ACHN (cell line): ENCODE measurements at regions not wholly inside any gene's neighbourhood (a gene's known extent, or its start where the extent isn't known, plus 50 kb on each side); places are given as distances from the start of the nearest gene placed in this dataset.
"Not testable (repeated sequence)": the region's sequence is repeated elsewhere in the genome, so short reads cannot be mapped to it uniquely, and the experiment has no call there.

ENCODE experiments used
- DNase-seq: peaks from one replicate; pipeline ENCODE4 v3.0.0-alpha.2; 2015
- in situ Hi-C: cut with HindIII; loops from 2 replicates; pipeline ENCODE4 v1.10.0; 2017; ENCODE audit warnings: low sequenced_read_pairs, low pct_ligation_motif_present, low pct_unique_long_range_greater_than_20kb

DNA sequence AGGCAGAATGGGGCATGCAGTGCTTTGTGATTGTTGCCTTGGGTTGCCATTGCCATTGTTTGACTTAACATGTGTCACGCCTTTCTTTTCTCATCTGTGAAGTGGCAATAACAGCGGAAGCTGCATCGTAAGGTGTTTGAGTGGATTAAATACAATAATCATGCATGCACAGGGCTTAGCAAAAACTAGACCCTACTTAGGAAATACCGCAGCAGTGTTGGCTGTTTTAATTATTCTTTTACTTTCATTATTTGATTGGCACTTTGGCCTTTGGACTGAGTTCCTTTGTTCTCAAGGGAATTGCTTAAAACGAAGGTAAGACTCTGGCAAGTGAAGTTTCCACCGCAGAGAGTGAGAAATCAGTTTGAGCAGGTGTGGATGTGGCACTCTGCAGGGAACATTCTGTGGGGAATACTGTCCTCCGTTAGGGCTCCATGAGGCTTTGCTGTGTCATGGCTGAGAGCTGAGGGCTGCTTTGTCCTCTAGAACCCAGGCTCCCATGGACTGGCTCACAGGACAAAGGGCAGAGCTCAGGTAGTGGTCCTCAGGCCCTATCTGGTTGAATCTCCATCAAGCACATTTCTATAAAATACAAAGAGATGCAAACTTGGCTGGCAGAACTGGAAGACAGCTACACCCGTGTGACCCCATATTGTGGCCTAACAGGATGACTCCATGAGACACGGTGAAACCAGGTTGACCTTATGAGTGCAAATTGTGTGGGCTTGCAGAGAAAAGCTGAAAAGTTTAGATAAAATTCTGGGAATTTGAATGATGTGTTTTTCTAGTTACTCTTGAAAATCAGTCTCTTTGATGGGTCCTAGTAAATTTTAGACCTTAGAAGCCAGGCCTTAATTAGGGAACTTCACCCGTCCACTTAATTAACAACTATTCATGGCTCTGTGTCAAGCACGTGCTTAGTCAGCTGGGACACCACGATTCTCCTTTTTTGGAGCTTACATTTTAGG lies 407.2 kb downstream of the KCNRG start:
- in situ Hi-C loops = no loop called here
- no peak for DNase-seq

DNA sequence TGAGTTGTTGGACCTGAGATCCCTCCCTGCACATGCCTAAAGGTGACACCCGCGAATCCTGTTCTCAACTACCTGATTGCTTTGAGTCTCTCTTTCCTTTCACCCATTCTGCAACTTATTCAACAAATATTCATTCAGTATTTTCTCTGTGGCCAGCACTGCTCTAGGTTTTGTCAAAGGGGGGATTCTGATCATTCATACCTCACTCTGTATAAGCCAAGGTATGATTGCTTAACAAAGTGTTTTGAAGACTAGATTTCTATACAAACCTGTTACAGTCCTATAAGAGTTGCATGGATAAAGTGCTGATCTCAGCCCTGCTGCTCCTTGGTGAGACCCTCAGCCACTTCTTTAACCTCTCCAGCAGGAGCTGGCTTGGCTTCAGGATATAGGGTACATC lies 409.7 kb downstream of the KCNRG start:
- in situ Hi-C loops = no loop called here
- DNase-seq = no peak

DNA sequence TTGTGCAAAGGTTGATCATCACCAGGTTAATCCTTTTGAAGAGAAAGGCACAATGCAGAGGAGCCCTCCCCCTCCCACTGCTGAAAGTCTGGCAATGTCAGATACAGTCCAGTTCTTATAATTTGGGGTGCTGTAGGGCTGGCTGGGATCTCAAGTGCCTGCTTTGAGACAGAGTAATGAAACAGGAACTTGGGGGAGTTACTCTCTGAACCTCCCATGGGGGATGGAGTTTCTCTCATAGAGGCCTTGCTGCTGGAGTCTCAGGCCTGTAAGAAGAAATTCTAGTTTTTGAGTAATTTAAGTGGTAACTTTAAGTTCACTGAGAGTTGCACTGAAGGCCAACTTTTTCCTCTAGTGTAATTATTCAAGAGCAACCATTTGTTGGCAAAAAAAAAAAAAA lies 410.5 kb downstream of the KCNRG start:
- in situ Hi-C loops = no loop called here
- no peak for DNase-seq

DNA sequence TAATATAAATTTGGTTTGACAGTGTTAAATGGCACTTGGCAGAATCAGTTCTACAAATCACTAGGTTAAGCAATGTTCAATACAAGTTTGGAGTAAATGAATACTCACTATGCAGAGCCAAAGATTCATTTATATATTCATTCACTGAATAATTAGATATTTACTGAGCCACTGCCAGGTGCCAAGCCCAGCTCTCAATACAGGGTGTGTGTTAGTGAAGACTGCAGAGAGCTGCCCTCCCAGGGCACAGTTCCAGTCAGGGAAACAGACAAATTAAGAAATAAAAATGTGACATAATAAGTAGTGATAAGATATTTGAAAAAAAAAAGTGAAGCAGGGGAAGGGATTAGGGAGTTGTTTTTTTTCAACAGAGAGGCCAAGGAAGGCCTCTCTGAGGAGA lies 411.7 kb downstream of the KCNRG start:
- no peak for DNase-seq
- in situ Hi-C loops = no loop called here

DNA sequence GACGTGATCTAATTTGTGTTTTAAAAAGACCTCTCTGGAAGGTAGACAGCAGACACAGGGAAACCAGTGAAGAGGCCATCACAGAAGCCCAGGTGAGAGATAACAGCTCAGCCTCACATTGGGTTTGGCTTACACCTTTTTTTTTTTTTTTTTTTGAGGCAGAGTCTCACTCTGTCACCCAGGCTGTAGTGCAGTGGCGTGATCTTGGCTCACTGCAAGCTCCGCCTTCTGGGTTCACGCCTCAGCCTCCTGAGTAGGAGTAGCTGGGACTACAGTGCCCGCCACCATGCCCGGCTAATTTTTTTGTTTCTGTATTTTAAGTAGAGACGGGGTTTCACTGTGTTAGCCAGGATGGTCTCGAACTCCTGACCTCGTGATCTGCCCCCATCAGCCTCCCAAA lies 412.3 kb downstream of the KCNRG start:
- in situ Hi-C loops, DNase-seq: not testable (repeated sequence)

DNA sequence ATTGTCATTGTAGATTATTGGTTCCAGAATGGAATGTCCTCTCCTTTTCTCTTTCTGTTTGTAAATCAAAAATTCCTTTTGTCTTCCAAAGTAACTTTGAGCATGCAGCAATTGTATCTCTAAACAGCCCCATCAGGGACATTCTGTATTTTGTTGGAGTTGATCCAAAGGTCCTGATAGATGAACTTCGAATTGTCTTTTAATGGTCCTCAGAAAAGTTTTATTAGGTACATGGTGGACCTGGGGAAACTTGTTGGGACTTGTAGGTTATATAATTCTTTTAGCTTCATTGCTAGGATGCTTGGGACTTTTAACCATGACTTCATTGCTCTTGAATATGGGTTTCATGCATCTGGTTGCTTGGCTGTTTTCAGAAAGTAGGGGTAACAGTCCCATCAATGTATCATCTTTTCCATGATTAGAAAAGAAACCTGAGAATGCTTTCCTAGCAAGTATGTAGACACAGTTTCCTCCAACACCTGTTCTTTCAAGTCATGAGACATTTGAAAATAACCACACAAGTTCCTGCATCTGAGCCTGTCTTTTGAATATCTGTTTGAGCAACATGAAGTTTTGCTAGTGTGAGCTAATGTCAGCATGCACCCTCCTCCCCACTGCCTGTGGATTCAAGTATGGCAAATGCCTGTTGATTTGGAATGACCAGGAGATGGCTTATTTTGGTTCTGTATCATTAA lies 413.1 kb downstream of the KCNRG start:
- in situ Hi-C loops = no loop called here
- no peak for DNase-seq

DNA sequence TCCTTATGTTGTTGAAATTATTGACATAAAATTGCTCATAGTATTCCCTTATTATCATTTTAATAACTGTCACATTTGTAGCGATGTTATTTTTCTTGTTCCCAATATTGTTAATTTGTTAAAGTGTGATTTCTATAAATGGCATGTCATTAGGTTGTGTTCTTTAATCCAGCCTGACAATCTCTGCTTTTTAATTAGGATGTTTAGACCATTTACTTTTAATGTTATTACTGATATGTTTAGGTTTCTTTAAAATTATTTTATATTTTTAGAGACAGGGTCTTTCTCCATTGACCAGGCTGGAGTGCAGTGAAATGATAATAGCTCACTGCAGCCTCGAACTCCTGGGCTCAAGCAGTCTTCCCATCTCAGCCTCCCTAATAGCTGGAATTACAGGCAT lies 408.5 kb downstream of the DLEU7 start:
- in situ Hi-C loops = no loop called here
- DNase-seq = no peak

DNA sequence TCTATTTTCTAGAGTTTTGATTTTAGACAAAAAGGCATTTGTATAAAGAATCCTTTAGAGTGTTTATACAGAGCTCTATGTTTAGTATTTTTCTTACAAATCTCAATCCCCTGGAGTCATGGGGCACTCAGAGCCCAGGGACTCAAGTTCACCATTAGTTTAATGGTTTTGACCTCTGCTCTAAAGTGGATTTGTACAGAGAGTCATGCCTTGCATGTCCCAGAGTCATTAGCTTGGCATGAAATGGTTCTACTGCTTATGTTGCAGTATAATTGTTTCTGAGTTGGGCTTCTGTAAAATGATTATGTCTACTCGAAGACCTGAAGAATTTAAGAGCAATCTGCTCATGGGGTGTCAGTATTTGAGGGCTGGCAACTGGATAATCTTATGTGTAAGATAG lies 406.2 kb downstream of the DLEU7 start:
- DNase-seq = no peak
- in situ Hi-C loops = no loop called here

DNA sequence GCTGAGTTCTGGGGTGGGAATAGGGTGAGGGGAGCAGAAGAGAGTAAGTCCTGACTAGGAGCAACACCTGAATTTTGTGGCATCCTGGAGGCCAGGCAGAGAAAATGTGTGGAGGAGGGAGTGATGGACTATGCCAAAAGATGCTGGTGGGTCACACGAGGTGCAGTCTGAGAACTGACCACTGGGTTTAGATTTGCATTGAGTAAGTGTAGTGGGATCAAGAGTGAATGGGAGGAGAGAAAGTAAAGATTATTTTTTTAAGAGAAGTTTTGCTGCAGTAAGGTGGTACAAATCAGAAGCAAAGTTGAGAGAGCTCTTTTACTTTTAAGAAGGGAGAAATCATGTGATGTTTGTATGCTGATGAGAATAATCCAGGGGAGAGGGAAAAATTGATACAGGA lies 405.1 kb downstream of the DLEU7 start:
- no peak for DNase-seq
- in situ Hi-C loops = no loop called here

DNA sequence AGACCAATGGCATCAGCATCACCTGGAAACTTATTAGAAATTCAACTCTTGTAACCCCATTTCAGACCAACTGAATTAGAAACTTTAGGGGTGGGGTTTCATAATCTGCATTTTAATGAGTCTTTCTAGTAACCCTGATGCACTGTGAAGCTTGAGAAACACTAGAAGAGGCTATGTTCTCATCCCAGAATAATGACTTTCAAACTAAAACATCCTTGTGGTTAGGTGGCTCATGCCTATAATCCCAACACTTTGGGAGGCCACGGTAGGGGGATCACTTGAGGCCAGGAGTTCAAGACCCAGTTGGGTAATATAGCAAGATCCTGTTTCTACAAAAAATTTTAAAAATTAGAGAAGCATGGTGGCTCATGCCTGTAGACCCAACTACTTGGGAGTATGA lies 402.4 kb downstream of the DLEU7 start:
- in situ Hi-C loops = no loop called here
- DNase-seq = no peak

DNA sequence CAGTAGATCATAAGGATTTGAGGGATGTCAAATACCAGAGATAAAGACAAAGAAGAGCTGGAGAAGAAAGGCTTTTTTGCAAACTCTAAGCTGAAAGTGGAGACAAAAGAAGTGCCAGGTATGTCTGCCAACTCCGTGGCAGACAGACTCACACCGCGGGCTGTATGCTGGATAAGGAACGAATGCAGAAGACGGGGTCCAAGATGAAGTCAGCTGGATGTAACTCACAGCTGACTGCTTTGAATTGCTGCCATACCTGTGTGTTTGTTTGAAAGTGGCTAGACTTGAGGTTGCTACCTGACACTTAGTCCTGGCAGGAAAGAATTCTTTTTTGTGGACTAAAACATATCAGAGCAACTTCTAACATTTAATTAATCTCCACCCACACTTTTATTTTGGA lies 398.8 kb downstream of the DLEU7 start:
- no peak for DNase-seq
- in situ Hi-C loops = no loop called here

DNA sequence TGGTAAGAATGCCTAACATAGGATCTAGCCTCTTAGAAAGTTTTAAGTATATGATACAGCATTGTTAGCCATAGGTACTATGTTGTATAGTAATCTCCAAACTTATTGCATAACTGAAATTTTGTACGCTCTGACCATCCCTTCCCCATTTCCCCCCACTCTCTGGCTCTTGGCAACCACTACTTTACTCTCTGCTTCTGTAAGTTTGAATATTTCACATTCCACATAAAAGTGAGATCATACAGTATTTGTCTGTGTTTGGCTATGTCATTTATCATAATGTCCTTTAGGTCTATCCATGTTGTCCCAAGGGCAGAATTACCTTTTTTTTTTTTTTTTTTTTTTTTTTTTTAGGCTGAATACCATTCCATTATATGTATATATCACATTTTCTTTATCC lies 396.9 kb downstream of the DLEU7 start:
- in situ Hi-C loops = no loop called here
- no peak for DNase-seq

DNA sequence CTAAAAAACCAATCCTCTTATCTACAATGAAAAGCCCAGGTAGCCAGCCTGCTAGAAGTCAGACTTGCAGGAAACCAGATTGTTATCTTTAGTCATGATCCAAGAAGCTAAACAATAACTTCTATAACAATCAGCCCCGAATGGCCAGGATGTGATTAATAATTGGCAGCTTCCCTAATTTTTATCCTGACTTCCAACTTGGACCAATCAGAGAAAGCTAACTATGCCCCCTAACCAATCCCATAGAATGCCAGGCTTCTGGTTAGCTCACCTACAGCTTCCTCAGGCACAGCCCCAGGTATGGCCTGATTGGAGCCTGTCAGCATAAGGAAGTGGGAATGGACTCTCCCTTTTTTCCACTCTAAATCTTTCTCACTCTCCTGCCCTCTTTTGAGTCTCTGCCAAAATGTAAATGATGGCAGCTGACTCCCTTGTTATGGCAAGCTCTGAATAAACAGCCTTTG lies 394.9 kb downstream of the DLEU7 start:
- no peak for DNase-seq
- in situ Hi-C loops = no loop called here

DNA sequence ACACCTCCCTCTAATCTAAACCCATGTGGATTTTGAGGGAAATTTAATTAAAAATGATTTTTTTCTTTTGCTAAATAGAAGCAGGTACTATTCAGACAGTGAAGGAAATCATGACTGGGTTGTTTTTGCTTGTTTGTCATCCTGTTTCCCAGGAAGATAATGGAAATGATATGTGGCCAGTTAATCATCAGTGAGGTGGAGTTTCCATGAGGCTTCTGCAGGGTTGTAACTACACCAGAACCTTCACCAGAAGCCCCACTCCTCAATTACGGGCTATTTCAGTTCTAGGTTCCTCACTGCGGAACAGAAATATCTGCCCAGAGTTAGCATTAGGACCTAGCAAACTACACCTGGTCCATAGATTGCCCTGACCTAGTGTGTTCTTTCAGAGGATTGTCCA lies 394.0 kb downstream of the DLEU7 start:
- in situ Hi-C loops = no loop called here
- DNase-seq = no peak

DNA sequence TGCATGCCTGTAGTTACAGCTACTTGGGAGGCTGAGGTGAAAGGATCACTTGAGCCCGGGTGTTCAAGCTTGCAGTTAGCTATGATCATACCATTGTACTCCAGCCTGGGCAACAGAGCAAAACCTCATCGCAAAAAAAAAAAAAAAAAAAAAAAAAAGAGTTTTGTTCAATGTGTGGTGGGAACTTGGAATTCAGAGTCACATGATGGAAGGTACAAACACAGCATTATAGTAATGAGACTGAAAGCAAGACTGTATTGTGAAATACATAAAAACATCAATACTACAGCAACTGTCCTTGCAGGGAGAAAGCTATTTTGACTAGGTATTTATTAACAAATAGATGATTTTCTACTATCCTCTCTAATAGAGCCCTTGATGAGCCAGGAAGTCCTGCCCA lies 393.2 kb downstream of the DLEU7 start:
- in situ Hi-C loops = no loop called here
- DNase-seq = no peak

DNA sequence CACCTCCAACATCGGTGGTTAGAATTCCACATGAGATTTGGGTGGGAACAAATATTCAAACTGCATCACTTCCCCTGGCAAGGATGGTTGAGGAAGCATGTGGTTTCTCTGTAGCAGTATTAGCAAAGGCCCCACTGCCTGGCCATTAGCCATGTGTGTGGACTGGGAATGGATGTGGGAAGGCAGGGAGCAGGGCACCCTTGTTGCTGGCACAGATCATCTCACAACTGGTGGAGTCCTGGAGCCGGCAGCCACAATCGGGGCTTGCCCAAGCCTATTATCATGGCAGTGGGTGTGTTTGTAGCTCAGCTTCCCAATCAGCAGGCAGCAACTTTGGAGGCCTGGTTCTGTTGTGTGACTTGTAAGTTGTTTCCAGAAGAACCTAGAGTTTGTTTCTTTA lies 391.9 kb downstream of the DLEU7 start:
- in situ Hi-C loops = no loop called here
- no peak for DNase-seq

DNA sequence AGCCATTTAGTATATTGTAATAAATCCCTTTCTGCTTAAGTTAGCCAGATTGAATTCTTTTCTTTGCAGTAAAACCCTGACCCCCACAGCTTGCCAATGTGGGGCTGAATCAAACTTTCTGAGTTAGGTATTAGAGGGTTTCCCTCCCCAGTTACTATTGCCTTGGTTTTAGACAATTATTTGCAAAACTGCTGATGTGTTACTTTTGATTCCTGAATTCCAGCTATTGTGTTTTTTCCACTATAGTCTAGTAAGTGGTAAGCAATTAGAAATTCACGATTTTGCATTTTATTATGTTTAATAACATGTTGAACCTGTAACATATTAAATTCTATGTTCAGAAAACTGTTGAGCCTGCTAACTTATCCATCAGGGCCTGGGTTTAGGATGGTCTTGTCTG lies 391.5 kb downstream of the DLEU7 start:
- no peak for DNase-seq
- in situ Hi-C loops = no loop called here

DNA sequence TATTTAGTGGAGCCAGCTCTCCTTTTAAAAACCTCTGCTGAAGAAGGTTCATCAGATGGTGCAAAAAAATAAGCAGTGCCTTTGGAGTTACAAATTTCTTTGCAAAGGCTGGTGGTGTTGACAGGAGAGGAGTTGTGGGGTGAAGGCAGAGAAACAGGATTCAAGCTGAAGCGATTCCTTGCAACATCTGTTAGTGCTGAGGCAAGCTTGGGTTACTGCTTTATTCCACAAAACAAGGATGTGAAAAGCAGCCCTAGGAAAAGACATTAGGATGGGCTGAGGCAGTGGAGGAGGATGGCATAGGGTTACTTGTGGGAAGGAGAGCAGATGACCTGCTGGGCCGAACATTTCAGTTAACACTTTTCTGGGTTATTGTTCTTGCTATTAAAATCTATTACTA lies 390.7 kb downstream of the DLEU7 start:
- no peak for DNase-seq
- in situ Hi-C loops = no loop called here

DNA sequence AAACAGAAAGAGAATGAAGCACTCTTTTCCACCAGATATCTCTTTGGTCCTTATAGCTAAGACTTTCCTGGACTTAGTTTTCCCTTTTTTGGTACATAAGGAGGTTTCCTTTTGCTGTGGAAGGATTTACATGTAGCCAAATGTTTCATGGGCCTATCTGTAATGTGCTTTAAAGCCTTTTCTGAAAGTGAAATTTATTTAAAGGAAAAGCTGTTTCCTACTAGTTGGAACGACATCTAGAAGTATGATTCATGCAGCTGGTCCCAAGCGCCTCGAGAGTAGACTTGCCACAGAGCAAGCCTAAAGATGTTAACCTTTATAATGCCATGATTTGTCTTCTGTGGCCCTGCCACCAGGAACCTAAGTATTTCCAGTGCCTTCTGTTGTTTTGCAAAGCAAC lies 390.3 kb downstream of the DLEU7 start:
- in situ Hi-C loops = no loop called here
- DNase-seq = no peak

DNA sequence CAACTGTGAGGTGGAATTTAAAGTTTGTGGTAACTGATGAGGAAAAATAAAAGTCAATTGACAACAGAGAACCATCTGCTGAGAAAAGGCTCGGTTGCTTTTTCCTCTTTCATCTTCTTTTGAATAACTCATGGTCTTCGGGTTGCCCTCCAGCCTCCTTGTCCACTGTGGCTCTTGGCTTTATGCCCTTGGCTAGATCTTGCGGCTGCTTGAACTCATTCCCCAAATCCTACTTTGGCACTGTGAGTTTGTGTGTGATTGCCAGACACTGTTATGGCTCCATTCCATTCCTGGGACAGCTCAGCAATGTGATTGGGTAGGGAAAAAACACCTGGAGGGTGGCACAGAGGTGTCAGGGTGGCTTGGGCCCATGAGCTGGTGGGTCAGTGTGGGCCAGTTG lies 387.4 kb downstream of the DLEU7 start:
- in situ Hi-C loops = no loop called here
- DNase-seq = no peak
